GM23338 (cell line): ENCODE measurements at regions not wholly inside any gene's neighbourhood (a gene's known extent, or its start where the extent isn't known, plus 50 kb on each side); places are given as distances from the start of the nearest gene placed in this dataset.

Source experiments
- ATAC-seq: fragments of 200-7000 bp; cut with Tn5 transposase; 3 replicates; pipeline ENCODE4 v1.9.1; 2020
- DNase-seq: peaks from one replicate; pipeline ENCODE4 v3.0.0-alpha.2; 2015; ENCODE audit warnings: low spot score
- H2AFZ ChIP-seq: fragments of 200-600 bp; sonication (generic); 2 replicates; pipeline ENCODE4 v1.8.0; 2016; ENCODE audit warnings: antibody characterized with exemption, mild to moderate bottlenecking, moderate library complexity
- H3F3A ChIP-seq: fragments of 200-600 bp; sonication (generic); replicated peaks from 2 replicates; pipeline ENCODE4 v1.8.0; 2017; ENCODE audit warnings: antibody characterized with exemption, mixed run types, low read depth
- H3K27ac ChIP-seq: fragments of 200-600 bp; sonication (generic); 2 replicates; pipeline ENCODE4 v1.6.1; 2016; ENCODE audit warnings: low read depth
- H3K27me3 ChIP-seq: fragments of 200-600 bp; sonication (generic); 2 replicates; pipeline ENCODE4 v1.8.0; 2016; ENCODE audit warnings: mild to moderate bottlenecking, mixed run types, moderate library complexity; ENCODE audit not compliant: insufficient read depth
- H3K36me3 ChIP-seq: fragments of 200-600 bp; sonication (generic); 2 replicates; pipeline ENCODE4 v1.8.0; 2016; ENCODE audit warnings: mild to moderate bottlenecking; ENCODE audit not compliant: insufficient read depth
- H3K4me1 ChIP-seq: fragments of 200-600 bp; sonication (generic); 2 replicates; pipeline ENCODE4 v1.8.0; 2016; ENCODE audit warnings: mild to moderate bottlenecking, moderate library complexity; ENCODE audit not compliant: insufficient read depth
- H3K4me2 ChIP-seq: fragments of 200-600 bp; sonication (generic); 2 replicates; pipeline ENCODE4 v1.7.1; 2017; ENCODE audit warnings: mixed run types
- H3K4me3 ChIP-seq: fragments of 200-600 bp; sonication (generic); 2 replicates; pipeline ENCODE4 v1.6.1; 2016; ENCODE audit warnings: mixed run types
- H3K79me2 ChIP-seq: fragments of 200-600 bp; sonication (generic); replicated peaks from 2 replicates; pipeline ENCODE4 v1.8.0; 2017; ENCODE audit warnings: mild to moderate bottlenecking; ENCODE audit not compliant: insufficient read depth
- H3K9me2 ChIP-seq: fragments of 200-600 bp; sonication (generic); 2 replicates; pipeline ENCODE4 v1.8.0; 2017; ENCODE audit not compliant: insufficient read depth
- H4K20me1 ChIP-seq: fragments of 200-600 bp; sonication (generic); replicated peaks from 2 replicates; pipeline ENCODE4 v1.8.0; 2017; ENCODE audit warnings: mild to moderate bottlenecking; ENCODE audit not compliant: insufficient read depth
- H3K27ac Mint-ChIP-seq: 2 replicates; pipeline ENCODE4 v1.8.0; 2020; ENCODE audit warnings: inconsistent platforms, mild to moderate bottlenecking, moderate library complexity, mixed read lengths
- H3K27me3 Mint-ChIP-seq: 3 replicates; pipeline ENCODE4 v1.8.0; 2022; ENCODE audit warnings: low read depth, mild to moderate bottlenecking, moderate library complexity, mixed read lengths, inconsistent platforms; ENCODE audit not compliant: insufficient read depth, poor library complexity
- H3K36me3 Mint-ChIP-seq: 3 replicates; pipeline ENCODE4 v1.8.0; 2021; ENCODE audit warnings: low read depth, mild to moderate bottlenecking, inconsistent platforms, moderate library complexity, mixed read lengths
- H3K4me1 Mint-ChIP-seq: 3 replicates; pipeline ENCODE4 v1.8.0; 2020; ENCODE audit warnings: mild to moderate bottlenecking, inconsistent platforms, mixed read lengths
- H3K4me3 Mint-ChIP-seq: 3 replicates; pipeline ENCODE4 v1.8.0; 2021; ENCODE audit warnings: moderate library complexity, mild to moderate bottlenecking, inconsistent platforms, mixed read lengths
- H3K9me3 Mint-ChIP-seq: 3 replicates; pipeline ENCODE4 v1.8.0; 2020; ENCODE audit warnings: moderate library complexity, mild to moderate bottlenecking, inconsistent platforms, mixed read lengths
- CREB1 ChIP-seq: fragments of 250-450 bp; sonication (Bioruptor Pico); IDR thresholded peaks from 2 replicates; pipeline ENCODE4 v1.5.0; 2020; ENCODE audit warnings: low read depth, mild to moderate bottlenecking, moderate library complexity
- CTCF ChIP-seq, 2 experiments: fragments of 200-600 bp in 1 of 2; sonication (generic) in 1 of 2; conservative IDR thresholded peaks; 2 replicates each; pipeline versions ENCODE4 v1.5.1 to v1.6.1; 2016 to 2017; ENCODE audit warnings: antibody characterized with exemption in 2 of 2, low read depth in 2 of 2, mild to moderate bottlenecking in 2 of 2, moderate library complexity in 1 of 2
- ETS1 ChIP-seq: IDR thresholded peaks from 2 replicates; pipeline ENCODE4 v1.6.1; 2016; ENCODE audit warnings: antibody characterized with exemption
- EZH2 ChIP-seq: fragments of 200-600 bp; sonication (generic); IDR thresholded peaks from one replicate; pipeline ENCODE4 v1.8.0; 2017; ENCODE audit warnings: antibody characterized with exemption, mild to moderate bottlenecking, low read depth; ENCODE audit not compliant: unreplicated experiment
- EZH2phosphoT487 ChIP-seq: fragments of 200-600 bp; sonication (generic); IDR thresholded peaks from one replicate; pipeline ENCODE4 v1.8.1; 2018; ENCODE audit warnings: antibody characterized with exemption; ENCODE audit not compliant: unreplicated experiment
- JUNB ChIP-seq: IDR thresholded peaks from one replicate; pipeline ENCODE4 v1.6.1; 2016; ENCODE audit warnings: antibody characterized with exemption; ENCODE audit not compliant: unreplicated experiment
- POLR2AphosphoS5 ChIP-seq: IDR thresholded peaks from 2 replicates; pipeline ENCODE4 v1.6.1; 2016; ENCODE audit warnings: antibody characterized with exemption, low read depth
- REST ChIP-seq: IDR thresholded peaks from one replicate; pipeline ENCODE4 v1.6.1; 2018; ENCODE audit warnings: antibody characterized with exemption; ENCODE audit not compliant: unreplicated experiment
- STAT1 ChIP-seq: IDR thresholded peaks from one replicate; pipeline ENCODE4 v1.6.1; 2016; ENCODE audit warnings: antibody characterized with exemption; ENCODE audit not compliant: unreplicated experiment
- ZNF114 ChIP-seq: fragments of 250-450 bp; sonication (Bioruptor Pico); IDR thresholded peaks from 2 replicates; pipeline ENCODE4 v1.5.0; 2020; ENCODE audit warnings: mild to moderate bottlenecking, moderate library complexity
- ZNF462 ChIP-seq: fragments of 250-450 bp; sonication (Bioruptor Pico); IDR thresholded peaks from 2 replicates; pipeline ENCODE4 v1.5.0; 2020; ENCODE audit warnings: mild to moderate bottlenecking, moderate library complexity

GRCh38 chr3:162236949-162237348 lies 740.3 kb downstream of the OTOL1 start:
- H3K4me2 ChIP-seq = no peak overlapping the region
- no peak overlapping the region for H3K27ac ChIP-seq
- no peaks in the 10 kb centered on the region for H3F3A ChIP-seq
- H3K27me3 ChIP-seq = no peaks in the 10 kb centered on the region
- ATAC-seq (no peak), DNase-seq (no peak)
- no peak overlapping the region for H3K4me3 ChIP-seq
- no peaks in the 10 kb centered on the region; the same call in 1 of the 2 replicates for H3K9me2 ChIP-seq
- H3K4me1 ChIP-seq = no peaks in the 10 kb centered on the region
- H3K36me3 Mint-ChIP-seq = no peaks in the 10 kb centered on the region
- no peak overlapping the region for H3K4me3 Mint-ChIP-seq
- peaks cover 1% of the 10 kb centered on the region for H3K27me3 Mint-ChIP-seq
- no peaks in the 10 kb centered on the region for H3K79me2 ChIP-seq
- no peaks in the 10 kb centered on the region for H3K9me3 Mint-ChIP-seq
- TF ChIP-seq CTCF (conservative IDR thresholded peaks at IDR 0.05; ENCODE audit: low read depth in 2 of 2) = no peak
- TF ChIP-seq ETS1 = no peak
- no peak for TF ChIP-seq POLR2AphosphoS5
- TF ChIP-seq STAT1 = no peak
- TF ChIP-seq EZH2 = no peak
- no peak for TF ChIP-seq EZH2phosphoT487
- TF ChIP-seq JUNB = no peak
- TF ChIP-seq ZNF114 = no peak
- TF ChIP-seq REST = no peak
- TF ChIP-seq CREB1 (CRISPR knock-in tag) = no peak
- no peak for TF ChIP-seq ZNF462 (CRISPR knock-in tag)
- H3K36me3 ChIP-seq = no peaks in the 10 kb centered on the region
- H3K4me1 Mint-ChIP-seq = no peaks in the 10 kb centered on the region
- peak overlapping the region; percentile 19; the same call in 1 of the 2 replicates for H2AFZ ChIP-seq
- no peak overlapping the region for H3K27ac Mint-ChIP-seq
- H4K20me1 ChIP-seq = no peaks in the 10 kb centered on the region
